Suprapubic skin (tissue), 3 donors: ENCODE measurements at regions not wholly inside any gene's neighbourhood (a gene's known extent, or its start where the extent isn't known, plus 50 kb on each side); places are given as distances from the start of the nearest gene placed in this dataset.
"Not testable (repeated sequence)": the region's sequence is repeated elsewhere in the genome, so short reads cannot be mapped to it uniquely, and the experiment has no call there.

Experiments used
- POLR2A ChIP-seq, 2 donors: fragments of 450-650 bp; IDR thresholded peaks; one replicate each; pipeline ENCODE4 v1.6.1; 2017; ENCODE audit warnings: antibody characterized with exemption in 2 of 2, mild to moderate bottlenecking in 2 of 2, moderate library complexity in 2 of 2
- TF ChIP-seq, protein P1 (sequence below), 2 donors: fragments of 200-600 bp in 1 of 2; fragments of 450-650 bp in 1 of 2; sonication (generic) in 1 of 2; IDR thresholded peaks; one replicate each; pipeline ENCODE4 v1.5.1; 2016 to 2019; ENCODE audit warnings: antibody characterized with exemption in 2 of 2, mild to moderate bottlenecking in 1 of 2, moderate library complexity in 1 of 2

DNA sequence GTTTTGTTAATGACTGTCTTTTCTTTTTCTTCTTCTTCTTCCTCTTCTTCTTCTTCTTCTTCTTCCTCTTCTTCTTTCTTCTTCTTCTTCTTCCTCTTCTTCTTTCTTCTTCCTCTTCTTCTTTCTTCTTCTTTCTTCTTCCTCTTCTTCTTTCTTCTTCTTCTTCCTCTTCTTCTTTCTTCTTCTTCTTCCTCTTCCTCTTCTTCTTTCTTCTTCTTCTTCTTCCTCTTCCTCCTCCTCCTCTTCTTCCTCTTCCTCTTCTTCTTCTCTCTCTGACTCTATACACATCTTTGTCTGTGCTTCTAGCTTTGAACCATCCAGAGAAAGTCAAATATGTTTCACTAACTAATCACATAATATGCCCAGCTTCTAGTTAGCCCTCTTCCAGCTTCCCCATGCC lies 214.7 kb downstream of the PLA2G4A start:
- TF ChIP-seq, protein P1, sequence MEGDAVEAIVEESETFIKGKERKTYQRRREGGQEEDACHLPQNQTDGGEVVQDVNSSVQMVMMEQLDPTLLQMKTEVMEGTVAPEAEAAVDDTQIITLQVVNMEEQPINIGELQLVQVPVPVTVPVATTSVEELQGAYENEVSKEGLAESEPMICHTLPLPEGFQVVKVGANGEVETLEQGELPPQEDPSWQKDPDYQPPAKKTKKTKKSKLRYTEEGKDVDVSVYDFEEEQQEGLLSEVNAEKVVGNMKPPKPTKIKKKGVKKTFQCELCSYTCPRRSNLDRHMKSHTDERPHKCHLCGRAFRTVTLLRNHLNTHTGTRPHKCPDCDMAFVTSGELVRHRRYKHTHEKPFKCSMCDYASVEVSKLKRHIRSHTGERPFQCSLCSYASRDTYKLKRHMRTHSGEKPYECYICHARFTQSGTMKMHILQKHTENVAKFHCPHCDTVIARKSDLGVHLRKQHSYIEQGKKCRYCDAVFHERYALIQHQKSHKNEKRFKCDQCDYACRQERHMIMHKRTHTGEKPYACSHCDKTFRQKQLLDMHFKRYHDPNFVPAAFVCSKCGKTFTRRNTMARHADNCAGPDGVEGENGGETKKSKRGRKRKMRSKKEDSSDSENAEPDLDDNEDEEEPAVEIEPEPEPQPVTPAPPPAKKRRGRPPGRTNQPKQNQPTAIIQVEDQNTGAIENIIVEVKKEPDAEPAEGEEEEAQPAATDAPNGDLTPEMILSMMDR (IDR thresholded peaks at IDR 0.05) = not testable (repeated sequence)
- TF ChIP-seq POLR2A (IDR thresholded peaks at IDR 0.05) = not testable (repeated sequence)
